ENCODE measurements at regions not wholly inside any gene's neighbourhood (a gene's known extent, or its start where the extent isn't known, plus 50 kb on each side); places are given as distances from the start of the nearest gene placed in this dataset.

- Histone ChIP-seq H3K27me3 (no peaks in the 10 kb centered on the region), H3K36me3 (ENCODE audit: low read depth, missing control alignments) (no peaks in the 10 kb centered on the region), H3K4me1 (peaks cover 2% of the 10 kb centered on the region), H3K4me3 (no peak overlapping the region), H3K9me3 (no peaks in the 10 kb centered on the region), H3K27ac (no peak overlapping the region)
- DNase-seq = no peak
- intact Hi-C loops (cut with DNase I; ENCODE audit: low total_unique reads) = no loop called here
- TF ChIP-seq POLR2A (IDR thresholded peaks at IDR 0.05) (no peak), CTCF (IDR thresholded peaks at IDR 0.05) (no peak)
- 69 to 92% methylated on average over 4 of the region's 4 CpGs for WGBS, 2 donors
Measured at GRCh38 chr1:242712248-242712647, 187.8 kb upstream of the PLD5 start.

GRCh38 chr1:242710847-242711246, 186.3 kb upstream of the PLD5 start:
- no peak overlapping the region for H3K4me3 ChIP-seq
- no peaks in the 10 kb centered on the region for H3K36me3 ChIP-seq (ENCODE audit: low read depth, missing control alignments)
- H3K27ac ChIP-seq = no peak overlapping the region
- H3K4me1 ChIP-seq = peaks cover 2% of the 10 kb centered on the region
- no peaks in the 10 kb centered on the region for H3K27me3 ChIP-seq
- intact Hi-C loops (cut with DNase I; ENCODE audit: low total_unique reads) = no loop called here
- DNase-seq = no peak
- TF ChIP-seq CTCF (IDR thresholded peaks at IDR 0.05) = no peak
- no peak for TF ChIP-seq POLR2A (IDR thresholded peaks at IDR 0.05)
- H3K9me3 ChIP-seq = no peaks in the 10 kb centered on the region
- 58 to 67% methylated on average over 1 of the region's 1 CpG for WGBS, 2 donors

- 55 to 70% methylated on average over 4 of the region's 4 CpGs for WGBS, 2 donors
- intact Hi-C loops (cut with DNase I; ENCODE audit: low total_unique reads) = no loop called here
- peak; percentile 63 for DNase-seq
Measured at GRCh38 chr1:242710286-242710685, 185.8 kb upstream of the PLD5 start.

GRCh38 chr1:242703467-242703866, 179.0 kb upstream of the PLD5 start:
- Histone ChIP-seq H3K36me3 (ENCODE audit: low read depth, missing control alignments) (no peaks in the 10 kb centered on the region), H3K4me3 (no peak overlapping the region), H3K4me1 (no peaks in the 10 kb centered on the region), H3K9me3 (no peaks in the 10 kb centered on the region), H3K27me3 (no peaks in the 10 kb centered on the region), H3K27ac (no peak overlapping the region)
- 42 to 60% methylated on average over 2 of the region's 2 CpGs for WGBS, 2 donors
- TF ChIP-seq CTCF (IDR thresholded peaks at IDR 0.05) = no peak
- TF ChIP-seq POLR2A (IDR thresholded peaks at IDR 0.05) = no peak
- intact Hi-C loops (cut with DNase I; ENCODE audit: low total_unique reads) = no loop called here
- DNase-seq = no peak

More at GRCh38 chr1:242710286-242710685, 185.8 kb upstream of the PLD5 start:
- Histone ChIP-seq H3K4me1 (peaks cover 2% of the 10 kb centered on the region), H3K27ac (no peak overlapping the region), H3K36me3 (ENCODE audit: low read depth, missing control alignments) (no peaks in the 10 kb centered on the region), H3K27me3 (no peaks in the 10 kb centered on the region), H3K4me3 (no peak overlapping the region), H3K9me3 (no peaks in the 10 kb centered on the region)
- no peak for TF ChIP-seq POLR2A (IDR thresholded peaks at IDR 0.05)
- TF ChIP-seq CTCF (IDR thresholded peaks at IDR 0.05) = no peak

GRCh38 chr1:242692988-242693387, 168.5 kb upstream of the PLD5 start:
- intact Hi-C loops (cut with DNase I; ENCODE audit: low total_unique reads) = no loop called here
- no peak for TF ChIP-seq CTCF (IDR thresholded peaks at IDR 0.05)
- no peak for TF ChIP-seq POLR2A (IDR thresholded peaks at IDR 0.05)
- H3K36me3 ChIP-seq (ENCODE audit: low read depth, missing control alignments) = no peaks in the 10 kb centered on the region
- 77 to 83% methylated on average over 2 of the region's 2 CpGs for WGBS, 2 donors
- H3K27ac ChIP-seq = no peak overlapping the region
- H3K4me3 ChIP-seq = no peak overlapping the region
- no peaks in the 10 kb centered on the region for H3K27me3 ChIP-seq
- H3K9me3 ChIP-seq = no peaks in the 10 kb centered on the region
- H3K4me1 ChIP-seq = no peaks in the 10 kb centered on the region
- no peak for DNase-seq

Data from testis (tissue), 2 donors.